HL-60 (cell line): ENCODE measurements at regions not wholly inside any gene's neighbourhood (a gene's known extent, or its start where the extent isn't known, plus 50 kb on each side); places are given as distances from the start of the nearest gene placed in this dataset.

ENCODE experiments used
- GABPA ChIP-seq: IDR thresholded peaks from 2 replicates; pipeline ENCODE4 v1.6.1; 2012; ENCODE audit warnings: low read depth
- POLR2AphosphoS5 ChIP-seq: IDR thresholded peaks from 2 replicates; pipeline ENCODE4 v1.6.1; 2012; ENCODE audit warnings: low read depth
- SPI1 ChIP-seq: IDR thresholded peaks from 2 replicates; pipeline ENCODE4 v1.6.1; 2012; ENCODE audit warnings: low read depth, mild to moderate bottlenecking, borderline replicate concordance
- TF ChIP-seq, protein P1 (sequence below): IDR thresholded peaks from one replicate; pipeline ENCODE4 v1.5.1; 2011; ENCODE audit warnings: low read length, control low read depth, inconsistent platforms; ENCODE audit not compliant: insufficient read depth
- TF ChIP-seq, protein P2 (sequence below): IDR thresholded peaks from 2 replicates; pipeline ENCODE4 v1.6.1; 2012; ENCODE audit warnings: low read depth; ENCODE audit not compliant: insufficient replicate concordance

DNA sequence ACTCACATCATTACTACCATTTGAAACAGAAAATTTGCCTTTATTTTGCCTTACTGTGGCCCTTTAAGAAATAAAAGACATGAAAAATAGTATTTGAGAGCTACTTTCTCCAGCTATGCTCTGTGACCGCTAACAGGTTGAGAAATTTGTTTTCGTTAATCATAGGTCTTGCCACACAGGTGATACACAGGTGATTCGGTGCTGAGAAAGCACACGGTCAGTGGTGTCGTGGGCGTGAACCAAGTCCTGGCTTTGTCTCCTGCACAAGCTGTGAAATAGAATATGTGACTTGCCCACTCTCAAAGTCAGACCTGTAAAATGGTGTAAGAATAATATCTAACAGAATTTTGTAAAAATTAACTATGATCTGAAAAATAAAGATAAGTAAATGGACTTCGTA, 155.3 kb upstream of the SLC39A10 start:
- TF ChIP-seq, protein P1, sequence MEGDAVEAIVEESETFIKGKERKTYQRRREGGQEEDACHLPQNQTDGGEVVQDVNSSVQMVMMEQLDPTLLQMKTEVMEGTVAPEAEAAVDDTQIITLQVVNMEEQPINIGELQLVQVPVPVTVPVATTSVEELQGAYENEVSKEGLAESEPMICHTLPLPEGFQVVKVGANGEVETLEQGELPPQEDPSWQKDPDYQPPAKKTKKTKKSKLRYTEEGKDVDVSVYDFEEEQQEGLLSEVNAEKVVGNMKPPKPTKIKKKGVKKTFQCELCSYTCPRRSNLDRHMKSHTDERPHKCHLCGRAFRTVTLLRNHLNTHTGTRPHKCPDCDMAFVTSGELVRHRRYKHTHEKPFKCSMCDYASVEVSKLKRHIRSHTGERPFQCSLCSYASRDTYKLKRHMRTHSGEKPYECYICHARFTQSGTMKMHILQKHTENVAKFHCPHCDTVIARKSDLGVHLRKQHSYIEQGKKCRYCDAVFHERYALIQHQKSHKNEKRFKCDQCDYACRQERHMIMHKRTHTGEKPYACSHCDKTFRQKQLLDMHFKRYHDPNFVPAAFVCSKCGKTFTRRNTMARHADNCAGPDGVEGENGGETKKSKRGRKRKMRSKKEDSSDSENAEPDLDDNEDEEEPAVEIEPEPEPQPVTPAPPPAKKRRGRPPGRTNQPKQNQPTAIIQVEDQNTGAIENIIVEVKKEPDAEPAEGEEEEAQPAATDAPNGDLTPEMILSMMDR = no peak
- TF ChIP-seq POLR2AphosphoS5 (no peak), GABPA (no peak), SPI1 (no peak)
- TF ChIP-seq, protein P2, sequence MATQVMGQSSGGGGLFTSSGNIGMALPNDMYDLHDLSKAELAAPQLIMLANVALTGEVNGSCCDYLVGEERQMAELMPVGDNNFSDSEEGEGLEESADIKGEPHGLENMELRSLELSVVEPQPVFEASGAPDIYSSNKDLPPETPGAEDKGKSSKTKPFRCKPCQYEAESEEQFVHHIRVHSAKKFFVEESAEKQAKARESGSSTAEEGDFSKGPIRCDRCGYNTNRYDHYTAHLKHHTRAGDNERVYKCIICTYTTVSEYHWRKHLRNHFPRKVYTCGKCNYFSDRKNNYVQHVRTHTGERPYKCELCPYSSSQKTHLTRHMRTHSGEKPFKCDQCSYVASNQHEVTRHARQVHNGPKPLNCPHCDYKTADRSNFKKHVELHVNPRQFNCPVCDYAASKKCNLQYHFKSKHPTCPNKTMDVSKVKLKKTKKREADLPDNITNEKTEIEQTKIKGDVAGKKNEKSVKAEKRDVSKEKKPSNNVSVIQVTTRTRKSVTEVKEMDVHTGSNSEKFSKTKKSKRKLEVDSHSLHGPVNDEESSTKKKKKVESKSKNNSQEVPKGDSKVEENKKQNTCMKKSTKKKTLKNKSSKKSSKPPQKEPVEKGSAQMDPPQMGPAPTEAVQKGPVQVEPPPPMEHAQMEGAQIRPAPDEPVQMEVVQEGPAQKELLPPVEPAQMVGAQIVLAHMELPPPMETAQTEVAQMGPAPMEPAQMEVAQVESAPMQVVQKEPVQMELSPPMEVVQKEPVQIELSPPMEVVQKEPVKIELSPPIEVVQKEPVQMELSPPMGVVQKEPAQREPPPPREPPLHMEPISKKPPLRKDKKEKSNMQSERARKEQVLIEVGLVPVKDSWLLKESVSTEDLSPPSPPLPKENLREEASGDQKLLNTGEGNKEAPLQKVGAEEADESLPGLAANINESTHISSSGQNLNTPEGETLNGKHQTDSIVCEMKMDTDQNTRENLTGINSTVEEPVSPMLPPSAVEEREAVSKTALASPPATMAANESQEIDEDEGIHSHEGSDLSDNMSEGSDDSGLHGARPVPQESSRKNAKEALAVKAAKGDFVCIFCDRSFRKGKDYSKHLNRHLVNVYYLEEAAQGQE = no peak
